AG04450 (cell line): ENCODE measurements at regions not wholly inside any gene's neighbourhood (a gene's known extent, or its start where the extent isn't known, plus 50 kb on each side); places are given as distances from the start of the nearest gene placed in this dataset.

Experiments
- CTCF ChIA-PET: fragments of 300-600, 350-600 bp; formaldehyde crosslinking; extraction: SDS; loops from one replicate; lab custom pipeline; 2022; ENCODE audit warnings: antibody characterized with exemption, inconsistent platforms; lab: Charles Lee
- POLR2A ChIA-PET: fragments of 350-600 bp; formaldehyde crosslinking; extraction: SDS; loops from one replicate; lab custom pipeline; 2021; ENCODE audit warnings: antibody characterized with exemption, inconsistent platforms; lab: Yijun Ruan, JAX
- DNase-seq: peaks from one replicate; pipeline ENCODE4 v3.0.0-alpha.2; 2011; ENCODE audit warnings: low read depth, low spot score
- H3K27ac ChIP-seq: one replicate; pipeline ENCODE4 v1.5.1; 2012; ENCODE audit warnings: low read depth, low read length, control low read depth
- H3K27me3 ChIP-seq: one replicate; pipeline ENCODE4 v1.6.0; 2012; ENCODE audit warnings: low read length; ENCODE audit not compliant: control insufficient read depth, insufficient read depth
- H3K4me3 ChIP-seq: 2 replicates; pipeline ENCODE4 v1.5.1; 2011; ENCODE audit warnings: mild to moderate bottlenecking, low read depth, low read length, control low read depth
- H3K9me3 ChIP-seq: 2 replicates; pipeline ENCODE4 v1.5.1; 2012; ENCODE audit warnings: low read length; ENCODE audit not compliant: control insufficient read depth, insufficient read depth
- CTCF ChIP-seq: IDR thresholded peaks from 2 replicates; pipeline ENCODE4 v1.5.1; 2011; ENCODE audit warnings: low read depth, low read length, control low read depth, inconsistent platforms

GRCh38 chr3:137075020-137075419, 117.2 kb downstream of the IL20RB start:
- no peak for TF ChIP-seq CTCF
- Histone ChIP-seq H3K9me3 (no peaks in the 10 kb centered on the region), H3K4me3 (no peak overlapping the region), H3K27ac (no peak overlapping the region), H3K27me3 (no peaks in the 10 kb centered on the region)
- ChIA-PET CTCF (no interaction called here), POLR2A (no interaction called here)
- DNase-seq, result no peak

GRCh38 chr3:137078040-137078439, 120.3 kb downstream of the IL20RB start:
- TF ChIP-seq CTCF, result no peak
- Histone ChIP-seq H3K4me3 (no peak overlapping the region), H3K27me3 (no peaks in the 10 kb centered on the region), H3K9me3 (no peaks in the 10 kb centered on the region), H3K27ac (no peak overlapping the region)
- no peak for DNase-seq
- POLR2A ChIA-PET, result no interaction called here
- CTCF ChIA-PET, result interaction anchor here (0.6 to 1.6 kb wide), 2 partner anchors 28 to 844 kb away, joined by 3 to 7 read pairs; no protein-coding TSS in a partner anchor

- H3K27ac ChIP-seq, result no peak overlapping the region
- TF ChIP-seq CTCF, result no peak
- ChIA-PET CTCF (interaction anchor here (1.6 kb wide), 1 partner anchor 27 kb away, joined by 7 read pairs; no protein-coding TSS in a partner anchor), POLR2A (no interaction called here)
- H3K27me3 ChIP-seq, result no peaks in the 10 kb centered on the region
- no peaks in the 10 kb centered on the region for H3K9me3 ChIP-seq
- H3K4me3 ChIP-seq, result no peak overlapping the region
- DNase-seq, result no peak
Observed at GRCh38 chr3:137079571-137079970, 121.8 kb downstream of the IL20RB start.

GRCh38 chr3:137081711-137082110, 123.9 kb downstream of the IL20RB start:
- ChIA-PET POLR2A (no interaction called here), CTCF (interaction anchor here (3.4 kb wide), 1 partner anchor 24 kb away, joined by 14 read pairs; no protein-coding TSS in a partner anchor)
- Histone ChIP-seq H3K27ac (no peak overlapping the region), H3K4me3 (no peak overlapping the region), H3K27me3 (no peaks in the 10 kb centered on the region), H3K9me3 (no peaks in the 10 kb centered on the region)
- TF ChIP-seq CTCF, result no peak
- no peak for DNase-seq

- Histone ChIP-seq H3K9me3 (no peaks in the 10 kb centered on the region), H3K4me3 (no peak overlapping the region), H3K27ac (no peak overlapping the region), H3K27me3 (no peaks in the 10 kb centered on the region)
- ChIA-PET POLR2A (no interaction called here), CTCF (interaction anchor here (3.4 kb wide), 1 partner anchor 23 kb away, joined by 14 read pairs; no protein-coding TSS in a partner anchor)
- no peak for DNase-seq
- no peak for TF ChIP-seq CTCF
Observed at GRCh38 chr3:137082763-137083162, 125.0 kb downstream of the IL20RB start.
